ENCODE measurements at regions not wholly inside any gene's neighbourhood (a gene's known extent, or its start where the extent isn't known, plus 50 kb on each side); places are given as distances from the start of the nearest gene placed in this dataset.

DNA sequence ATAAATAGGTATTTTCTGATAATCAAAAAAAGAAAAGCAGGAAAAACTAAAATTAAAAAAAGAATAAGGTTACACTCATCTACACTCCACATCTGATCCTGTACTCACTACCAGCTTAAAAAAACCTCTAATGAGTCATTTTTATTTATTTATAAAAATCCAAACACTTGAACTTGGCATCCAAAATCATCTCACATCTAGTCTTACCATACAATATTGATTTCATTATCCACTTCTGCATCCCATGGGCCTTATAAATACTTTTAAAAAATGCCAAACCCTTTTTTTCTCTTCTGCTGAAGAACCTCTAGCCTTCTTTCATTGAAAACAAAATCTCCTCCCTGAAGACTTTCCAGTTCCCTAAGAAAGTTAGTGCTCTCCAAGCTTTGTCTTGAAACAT lies 109.7 kb downstream of the TMTC3 start:
- Mint-ChIP-seq H3K36me3 (ENCODE audit: low read depth) (no peaks in the 10 kb centered on the region), H3K27me3 (peaks cover 17% of the 10 kb centered on the region), H3K9me3 (no peaks in the 10 kb centered on the region), H3K4me1 (ENCODE audit: low read depth) (no peaks in the 10 kb centered on the region), H3K4me3 (no peak overlapping the region), H3K27ac (no peak overlapping the region)
- DNase-seq = no peak

DNA sequence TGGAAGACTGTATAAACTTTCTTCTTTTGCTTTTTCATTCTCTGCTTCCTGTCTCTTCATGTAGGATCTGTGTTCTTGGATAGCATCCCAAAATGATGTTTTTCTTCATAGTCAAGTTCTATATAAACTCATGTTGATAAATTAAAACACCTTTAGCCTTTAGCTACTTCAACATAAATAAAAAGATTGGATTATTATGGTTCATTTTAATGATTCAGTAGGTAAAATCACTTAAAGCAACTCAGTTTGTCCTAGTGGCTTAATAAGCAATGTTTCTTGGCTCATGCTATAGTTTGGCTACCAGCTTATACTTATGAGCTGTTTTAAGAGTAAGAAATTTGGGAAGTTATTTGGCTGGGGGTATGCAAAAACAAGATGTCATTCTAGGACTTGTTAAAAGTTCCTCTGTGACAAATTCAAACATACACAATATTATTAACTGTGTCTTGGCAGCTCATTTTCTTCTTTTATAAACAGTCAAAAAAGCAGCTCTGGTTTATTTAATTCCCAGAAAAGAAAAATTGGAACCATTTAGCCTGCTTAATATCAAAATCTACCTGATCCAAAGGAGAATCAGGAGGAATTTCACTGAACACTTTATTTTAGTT lies 111.4 kb downstream of the TMTC3 start:
- H3K4me3 Mint-ChIP-seq = no peak overlapping the region
- no peaks in the 10 kb centered on the region for H3K4me1 Mint-ChIP-seq (ENCODE audit: low read depth)
- peaks cover 12% of the 10 kb centered on the region for H3K27me3 Mint-ChIP-seq
- H3K27ac Mint-ChIP-seq = no peak overlapping the region
- no peaks in the 10 kb centered on the region for H3K9me3 Mint-ChIP-seq
- DNase-seq = no peak
- no peaks in the 10 kb centered on the region for H3K36me3 Mint-ChIP-seq (ENCODE audit: low read depth)

DNA sequence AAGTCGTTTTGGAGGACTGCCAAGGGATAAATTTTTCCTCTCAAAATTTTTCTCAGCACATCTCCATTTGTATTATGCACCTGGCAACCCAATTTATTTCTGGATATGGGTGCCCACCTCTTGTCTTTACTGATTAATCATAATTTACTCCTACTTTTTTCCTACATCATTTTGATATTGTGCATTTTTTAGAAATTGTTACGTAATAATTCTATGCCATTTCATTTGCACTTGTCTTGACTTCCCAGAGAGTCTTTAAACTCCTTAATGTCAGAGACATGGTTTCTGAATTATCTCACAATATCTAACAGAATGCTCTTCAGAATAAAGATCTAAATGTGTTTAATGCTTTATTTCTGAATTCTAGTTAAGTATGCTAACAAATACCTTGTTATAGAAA lies 113.1 kb downstream of the TMTC3 start:
- Mint-ChIP-seq H3K9me3 (no peaks in the 10 kb centered on the region), H3K36me3 (ENCODE audit: low read depth) (no peaks in the 10 kb centered on the region), H3K4me1 (ENCODE audit: low read depth) (no peaks in the 10 kb centered on the region), H3K27ac (no peak overlapping the region), H3K27me3 (peaks cover 2% of the 10 kb centered on the region), H3K4me3 (no peak overlapping the region)
- DNase-seq = no peak

DNA sequence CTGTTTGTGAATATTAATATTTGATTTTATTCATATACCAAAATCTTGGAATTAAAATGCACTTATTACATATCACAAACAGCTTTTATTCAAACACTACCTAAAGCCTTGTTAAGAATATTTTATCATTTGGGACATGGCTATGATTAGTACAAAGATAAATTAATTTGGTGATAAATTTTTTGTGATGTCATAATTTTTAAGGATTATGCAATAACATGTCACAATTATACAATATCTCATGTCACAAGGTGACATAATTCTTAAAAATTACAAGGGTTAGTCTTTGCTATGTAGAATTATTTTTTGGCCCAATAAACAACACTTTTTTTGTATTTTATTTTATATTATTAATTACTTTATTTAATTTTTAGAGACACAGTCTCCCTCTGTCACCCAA lies 113.7 kb downstream of the TMTC3 start:
- DNase-seq = no peak
- Mint-ChIP-seq H3K4me3 (no peak overlapping the region), H3K27ac (no peak overlapping the region), H3K27me3 (peaks cover 2% of the 10 kb centered on the region), H3K9me3 (no peaks in the 10 kb centered on the region), H3K36me3 (ENCODE audit: low read depth) (no peaks in the 10 kb centered on the region), H3K4me1 (ENCODE audit: low read depth) (no peaks in the 10 kb centered on the region)

DNA sequence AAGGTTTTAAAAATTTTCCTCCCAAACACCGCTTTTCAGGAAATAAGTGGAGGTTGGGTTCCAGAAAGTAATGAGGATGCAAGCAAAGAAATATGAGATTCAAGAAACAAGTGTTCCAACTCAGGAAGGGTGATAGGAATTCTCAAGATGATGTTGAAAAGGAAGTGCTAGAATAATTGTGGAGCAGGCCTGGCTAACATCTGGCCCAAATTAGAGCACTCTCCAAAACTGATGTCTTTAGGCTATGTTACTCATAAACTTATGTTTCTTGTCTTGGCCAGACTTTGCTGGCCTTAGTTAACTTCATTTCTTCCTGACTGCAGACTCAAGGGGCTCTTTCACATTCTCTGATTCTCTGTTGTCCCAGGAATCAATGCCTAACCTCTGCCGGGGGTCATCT lies 116.3 kb downstream of the TMTC3 start:
- Mint-ChIP-seq H3K36me3 (ENCODE audit: low read depth) (no peaks in the 10 kb centered on the region), H3K4me3 (no peak overlapping the region), H3K27me3 (peaks cover 5% of the 10 kb centered on the region), H3K27ac (no peak overlapping the region), H3K9me3 (no peaks in the 10 kb centered on the region), H3K4me1 (ENCODE audit: low read depth) (no peaks in the 10 kb centered on the region)
- DNase-seq = no peak

DNA sequence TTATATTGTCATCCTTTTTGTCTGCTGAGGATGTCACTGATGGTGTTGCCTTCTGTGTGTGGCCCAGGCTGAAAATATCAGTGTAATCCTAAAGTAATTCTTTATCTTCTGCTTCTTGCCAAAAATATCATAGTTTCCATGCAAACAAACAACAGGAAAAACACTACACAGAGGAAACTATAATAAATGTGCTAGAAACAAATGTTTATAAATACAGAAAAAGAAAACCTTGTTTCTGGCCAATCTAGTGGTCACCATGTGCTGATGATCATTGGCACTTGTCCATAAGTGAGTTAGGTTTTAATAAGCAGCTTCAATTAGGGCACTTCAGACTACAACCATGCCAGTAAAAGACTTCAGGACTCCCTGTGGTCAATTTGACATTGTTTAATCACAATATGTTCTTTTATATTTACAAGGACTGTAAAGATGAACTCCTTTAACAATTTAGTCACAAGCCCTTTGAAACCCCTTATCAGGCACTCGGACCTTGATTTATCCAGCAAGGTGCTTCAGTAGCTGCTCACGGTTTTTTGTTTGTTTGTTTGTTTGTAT lies 124.8 kb downstream of the TMTC3 start:
- no peak for DNase-seq
- no peaks in the 10 kb centered on the region for H3K4me1 Mint-ChIP-seq (ENCODE audit: low read depth)
- no peaks in the 10 kb centered on the region for H3K36me3 Mint-ChIP-seq (ENCODE audit: low read depth)
- peaks cover 6% of the 10 kb centered on the region for H3K27me3 Mint-ChIP-seq
- H3K9me3 Mint-ChIP-seq = no peaks in the 10 kb centered on the region
- no peak overlapping the region for H3K27ac Mint-ChIP-seq
- no peak overlapping the region for H3K4me3 Mint-ChIP-seq

DNA sequence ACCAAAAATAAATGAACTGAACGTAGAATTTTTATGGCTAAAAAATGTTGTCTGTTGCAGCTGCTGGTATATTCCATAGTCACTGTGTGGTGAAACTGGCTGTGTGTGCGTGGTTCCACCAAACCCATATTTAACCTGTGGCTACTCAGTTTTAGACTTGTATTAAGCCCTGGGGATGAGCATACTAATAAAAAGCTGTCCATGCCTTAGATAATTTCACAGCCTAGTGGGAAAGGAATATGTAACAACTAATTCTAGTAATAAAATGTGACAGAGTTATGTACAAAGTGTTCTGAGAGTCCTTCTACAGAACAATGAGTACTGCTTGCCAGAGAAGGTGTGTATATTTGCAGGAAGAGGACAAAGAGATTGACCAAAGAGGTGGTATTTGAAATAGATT lies 125.5 kb downstream of the TMTC3 start:
- no peaks in the 10 kb centered on the region for H3K9me3 Mint-ChIP-seq
- H3K27ac Mint-ChIP-seq = no peak overlapping the region
- H3K4me3 Mint-ChIP-seq = no peak overlapping the region
- no peaks in the 10 kb centered on the region for H3K36me3 Mint-ChIP-seq (ENCODE audit: low read depth)
- no peaks in the 10 kb centered on the region for H3K4me1 Mint-ChIP-seq (ENCODE audit: low read depth)
- DNase-seq = no peak
- peaks cover 9% of the 10 kb centered on the region for H3K27me3 Mint-ChIP-seq

DNA sequence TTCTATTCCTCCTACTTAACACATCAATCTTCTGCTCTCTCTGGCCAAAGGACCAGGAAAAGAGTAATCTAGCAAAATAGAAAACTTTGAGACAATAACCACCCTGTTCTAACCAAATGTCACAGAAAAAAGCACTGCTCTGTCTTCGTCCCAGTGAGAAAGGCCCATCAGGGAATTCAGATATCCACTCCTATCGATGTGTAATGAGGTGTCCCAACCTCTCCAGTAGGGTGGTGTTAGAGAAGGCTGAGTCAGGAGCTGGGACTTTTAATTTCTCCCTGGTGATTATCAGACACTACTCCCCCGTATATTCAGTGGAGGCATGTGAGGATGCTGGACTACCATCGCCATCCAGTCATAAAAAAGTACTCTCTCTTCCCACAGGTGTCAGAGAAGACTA lies 130.3 kb downstream of the TMTC3 start:
- Mint-ChIP-seq H3K9me3 (no peaks in the 10 kb centered on the region), H3K4me3 (no peak overlapping the region), H3K27ac (no peak overlapping the region), H3K27me3 (peaks cover 7% of the 10 kb centered on the region), H3K36me3 (ENCODE audit: low read depth) (no peaks in the 10 kb centered on the region), H3K4me1 (ENCODE audit: low read depth) (no peaks in the 10 kb centered on the region)
- DNase-seq = no peak

DNA sequence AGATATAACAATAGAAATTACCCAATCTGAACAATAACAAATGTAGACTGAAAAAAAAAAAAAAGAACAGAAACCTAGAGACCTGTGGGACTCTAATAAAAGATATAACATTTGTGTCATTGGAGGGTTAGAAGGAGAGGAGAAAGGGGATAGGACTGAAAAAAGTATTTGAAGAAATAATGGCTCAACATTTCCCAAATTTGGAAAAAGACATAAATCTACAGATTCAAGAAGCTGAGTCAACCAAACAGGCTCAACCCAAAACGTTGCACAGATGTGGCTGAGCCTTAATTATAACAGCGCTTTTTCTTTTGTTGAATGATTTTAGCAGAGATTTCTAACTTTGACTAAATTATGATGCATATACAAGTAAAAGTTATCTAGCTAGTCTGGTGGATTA lies 131.3 kb downstream of the TMTC3 start:
- Mint-ChIP-seq H3K36me3 (ENCODE audit: low read depth) (no peaks in the 10 kb centered on the region), H3K4me1 (ENCODE audit: low read depth) (no peaks in the 10 kb centered on the region), H3K9me3 (peaks cover under 1% of the 10 kb centered on the region), H3K4me3 (no peak overlapping the region), H3K27me3 (peaks cover 7% of the 10 kb centered on the region), H3K27ac (no peak overlapping the region)
- no peak for DNase-seq

DNA sequence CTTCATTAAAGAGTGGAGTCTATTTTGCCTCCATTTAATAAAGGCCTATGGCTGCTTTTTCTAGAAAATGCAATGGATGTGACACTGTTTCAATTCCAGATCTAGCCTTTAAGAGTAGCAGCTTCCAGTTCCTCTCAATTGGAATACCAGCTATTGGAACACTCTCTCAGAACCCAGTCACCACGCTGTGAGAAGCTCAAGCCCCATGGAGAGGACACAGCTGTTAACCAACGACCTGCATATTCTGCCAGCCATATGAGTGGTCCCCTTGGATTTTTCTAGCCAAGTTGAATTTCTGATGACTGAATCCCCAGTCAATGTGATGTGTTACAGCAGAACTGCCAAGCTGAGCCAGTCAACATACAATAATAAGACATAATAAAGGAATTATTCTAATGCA lies 131.8 kb downstream of the TMTC3 start:
- Mint-ChIP-seq H3K4me1 (ENCODE audit: low read depth) (no peaks in the 10 kb centered on the region), H3K27me3 (peaks cover 7% of the 10 kb centered on the region), H3K4me3 (no peak overlapping the region), H3K9me3 (peaks cover 2% of the 10 kb centered on the region), H3K27ac (no peak overlapping the region), H3K36me3 (ENCODE audit: low read depth) (no peaks in the 10 kb centered on the region)
- no peak for DNase-seq

DNA sequence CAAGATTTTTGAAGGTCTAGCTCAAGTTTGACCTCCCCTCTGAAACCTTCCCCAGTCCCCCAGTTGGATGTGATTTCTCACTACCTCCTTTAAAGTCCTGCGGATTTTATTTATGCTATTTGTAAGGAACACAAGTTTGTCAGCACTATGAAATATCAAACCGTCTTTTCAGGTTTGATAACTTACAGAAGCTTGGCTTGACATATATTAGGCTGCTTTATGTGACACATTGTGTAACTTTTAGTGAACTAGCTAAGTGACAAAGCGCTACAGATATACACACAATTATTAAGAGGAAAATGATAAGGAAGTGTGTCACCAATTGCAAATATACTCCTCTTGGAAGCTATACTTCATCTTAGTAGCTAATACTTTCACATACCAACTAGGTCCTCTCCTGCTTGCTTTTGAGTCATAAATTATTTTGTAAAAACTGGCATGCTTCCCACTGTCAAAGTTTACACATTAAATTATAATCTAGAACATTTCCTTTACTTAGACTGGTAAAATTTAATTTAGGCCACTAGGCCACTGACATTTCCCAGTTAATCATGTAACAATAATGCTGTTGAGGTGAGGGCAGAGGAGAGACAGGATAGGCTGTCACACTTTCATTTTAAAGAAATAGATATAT lies 149.5 kb downstream of the TMTC3 start:
- Mint-ChIP-seq H3K27me3 (peaks cover 2% of the 10 kb centered on the region), H3K4me1 (ENCODE audit: low read depth) (peaks cover 18% of the 10 kb centered on the region), H3K27ac (no peak overlapping the region), H3K9me3 (peaks cover 14% of the 10 kb centered on the region), H3K36me3 (ENCODE audit: low read depth) (no peaks in the 10 kb centered on the region), H3K4me3 (no peak overlapping the region)
- DNase-seq = no peak

DNA sequence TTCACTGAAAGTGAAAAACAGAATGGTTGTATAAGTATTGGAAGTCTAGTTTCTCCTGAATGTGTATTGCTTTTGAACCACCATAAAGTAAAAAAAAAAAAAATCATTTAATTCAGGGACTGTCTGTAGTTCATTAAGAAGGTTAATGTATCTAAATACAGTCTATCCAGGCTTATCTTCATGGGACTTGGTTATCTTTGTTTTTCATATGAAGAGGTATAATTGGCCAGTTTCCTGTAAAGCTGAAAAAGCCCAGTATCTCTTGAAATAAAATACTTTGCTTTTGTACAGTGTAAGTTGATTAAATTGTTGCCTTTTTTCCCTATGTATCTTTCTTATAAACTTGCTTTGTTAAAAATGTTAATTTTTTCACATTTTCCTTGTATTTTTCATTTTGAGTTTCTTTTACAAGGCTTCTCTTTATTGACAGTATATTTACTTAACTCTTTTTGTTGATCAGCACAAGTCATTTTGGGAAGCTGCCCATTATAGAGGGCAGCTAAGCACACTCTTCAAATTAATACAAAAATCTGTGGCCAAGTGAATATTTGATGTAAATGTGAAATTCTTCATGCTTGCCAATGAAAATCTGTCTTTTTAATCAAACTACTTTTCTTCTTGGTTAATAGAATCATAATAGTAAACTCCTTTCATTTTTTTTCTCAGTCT lies 156.0 kb downstream of the TMTC3 start:
- Mint-ChIP-seq H3K27me3 (no peaks in the 10 kb centered on the region), H3K27ac (peak overlapping the region; percentile 96), H3K9me3 (peaks cover 28% of the 10 kb centered on the region), H3K36me3 (ENCODE audit: low read depth) (no peaks in the 10 kb centered on the region), H3K4me1 (ENCODE audit: low read depth) (peaks cover 53% of the 10 kb centered on the region), H3K4me3 (no peak overlapping the region)
- no peak for DNase-seq

DNA sequence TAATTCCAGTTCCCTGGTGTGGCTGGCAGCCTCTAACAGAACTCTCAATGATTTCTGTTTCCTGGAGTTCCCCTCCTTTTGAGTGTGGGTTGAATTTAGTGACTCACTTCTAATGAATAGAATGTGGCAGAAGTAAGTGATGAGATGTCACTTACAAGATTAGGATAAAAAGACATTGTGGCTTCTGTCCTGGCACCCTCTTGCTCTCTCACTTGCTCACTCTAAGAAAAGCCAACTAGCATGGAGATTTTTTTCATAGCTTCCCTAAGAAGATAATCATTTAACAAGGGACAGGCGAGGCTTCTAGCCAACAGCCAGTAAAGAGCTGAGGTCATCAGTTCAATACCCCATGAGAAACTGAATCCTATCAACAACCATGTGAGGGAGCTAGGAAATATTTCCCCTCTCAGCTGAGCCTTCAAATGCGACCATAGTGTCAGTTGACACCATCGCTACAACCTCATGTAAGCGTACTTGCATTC lies 156.7 kb downstream of the TMTC3 start:
- H3K9me3 Mint-ChIP-seq = peaks cover 25% of the 10 kb centered on the region
- DNase-seq = no peak

DNA sequence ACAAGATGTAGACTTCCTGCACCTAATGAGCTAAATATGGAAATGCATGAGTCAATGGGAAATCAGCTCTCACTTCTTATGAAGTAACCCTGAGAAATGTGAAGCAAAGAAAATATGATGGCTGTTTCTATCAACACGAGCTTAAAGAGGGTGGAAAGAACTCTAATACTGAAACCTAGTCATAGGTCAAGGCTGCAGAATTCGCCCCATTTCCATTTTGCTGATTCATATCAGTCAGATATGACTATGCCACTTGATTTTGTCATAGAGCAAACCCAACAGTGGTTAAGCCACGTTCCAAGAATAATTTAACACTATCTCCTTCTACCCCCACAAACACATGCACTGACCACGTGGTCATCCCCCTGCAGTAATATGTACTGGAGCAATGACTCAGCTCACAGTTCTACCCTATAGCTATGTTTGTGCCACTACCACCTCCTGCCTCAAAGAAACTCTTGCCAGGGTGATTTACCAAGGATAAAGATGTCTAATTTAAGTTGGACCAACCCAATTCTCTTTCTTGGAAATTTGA lies 157.5 kb downstream of the TMTC3 start:
- H3K27me3 Mint-ChIP-seq = no peaks in the 10 kb centered on the region
- peaks cover 18% of the 10 kb centered on the region for H3K9me3 Mint-ChIP-seq
- peak overlapping the region; percentile 96 for H3K27ac Mint-ChIP-seq
- H3K4me3 Mint-ChIP-seq = peak overlapping the region; percentile 39
- peak; percentile 34 for DNase-seq
- no peaks in the 10 kb centered on the region for H3K36me3 Mint-ChIP-seq (ENCODE audit: low read depth)
- peaks cover 41% of the 10 kb centered on the region for H3K4me1 Mint-ChIP-seq (ENCODE audit: low read depth)

More for the DNA sequence above, 156.7 kb downstream of the TMTC3 start:
- Mint-ChIP-seq H3K4me3 (peak overlapping the region; percentile 39), H3K36me3 (ENCODE audit: low read depth) (no peaks in the 10 kb centered on the region), H3K27ac (peak overlapping the region; percentile 96), H3K4me1 (ENCODE audit: low read depth) (peaks cover 49% of the 10 kb centered on the region), H3K27me3 (no peaks in the 10 kb centered on the region)

DNA sequence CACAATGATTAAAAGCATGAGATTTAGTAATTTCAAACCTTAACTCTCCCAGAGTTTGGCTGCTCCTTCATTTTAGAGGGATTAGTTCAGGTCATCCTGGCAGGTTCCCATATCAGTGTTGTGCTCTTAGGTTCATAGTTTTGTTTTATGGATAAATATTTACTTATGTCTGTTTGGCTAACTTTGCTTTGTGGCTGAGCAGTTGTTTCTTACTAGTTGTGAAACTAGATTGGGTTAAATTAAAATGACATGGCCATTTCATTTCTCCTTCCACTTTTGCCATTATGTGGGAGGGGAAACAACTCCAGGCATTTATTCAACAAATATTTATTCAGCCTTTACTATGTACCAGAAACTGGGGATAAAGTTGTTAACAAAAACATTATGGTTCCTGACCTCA lies 158.8 kb downstream of the TMTC3 start:
- Mint-ChIP-seq H3K4me3 (peak overlapping the region; percentile 32), H3K27ac (peak overlapping the region; percentile 96), H3K36me3 (ENCODE audit: low read depth) (no peaks in the 10 kb centered on the region), H3K9me3 (peaks cover 14% of the 10 kb centered on the region), H3K4me1 (ENCODE audit: low read depth) (peaks cover 35% of the 10 kb centered on the region), H3K27me3 (no peaks in the 10 kb centered on the region)
- DNase-seq = no peak
